Left kidney (tissue), 1 donor: ENCODE measurements at regions not wholly inside any gene's neighbourhood (a gene's known extent, or its start where the extent isn't known, plus 50 kb on each side); places are given as distances from the start of the nearest gene placed in this dataset.
"Not testable (repeated sequence)": the region's sequence is repeated elsewhere in the genome, so short reads cannot be mapped to it uniquely, and the experiment has no call there.

Experiments
- DNase-seq: peaks from one replicate; pipeline ENCODE4 v3.0.0-alpha.2; 2013

- DNase-seq = no peak
Measured at GRCh38 chr10:37067576-37067975, 57.8 kb upstream of the ANKRD30A start.

GRCh38 chr10:37062296-37062695, 63.1 kb upstream of the ANKRD30A start:
- DNase-seq = not testable (repeated sequence)

GRCh38 chr10:37057261-37057660, 68.1 kb upstream of the ANKRD30A start:
- DNase-seq = no peak

DNA sequence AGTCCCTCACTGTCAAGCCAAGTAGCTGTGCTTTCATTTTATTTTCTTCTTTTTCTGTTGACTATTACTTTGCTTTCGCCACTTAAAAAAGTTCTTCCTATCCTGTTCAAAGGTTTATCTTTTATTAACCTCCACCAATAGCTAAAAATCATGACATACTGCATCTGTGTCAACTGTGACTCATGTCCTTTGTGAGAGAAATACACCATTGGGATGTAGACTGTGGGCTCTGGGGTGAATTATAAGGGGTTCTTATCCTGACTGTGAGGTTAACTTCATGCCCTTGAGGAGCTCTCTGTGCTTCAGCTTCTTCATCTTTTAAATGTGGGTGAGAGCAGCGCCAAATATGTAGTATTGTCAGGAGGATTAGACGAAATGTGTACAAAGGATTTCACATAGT, 71.9 kb upstream of the ANKRD30A start:
- no peak for DNase-seq

DNA sequence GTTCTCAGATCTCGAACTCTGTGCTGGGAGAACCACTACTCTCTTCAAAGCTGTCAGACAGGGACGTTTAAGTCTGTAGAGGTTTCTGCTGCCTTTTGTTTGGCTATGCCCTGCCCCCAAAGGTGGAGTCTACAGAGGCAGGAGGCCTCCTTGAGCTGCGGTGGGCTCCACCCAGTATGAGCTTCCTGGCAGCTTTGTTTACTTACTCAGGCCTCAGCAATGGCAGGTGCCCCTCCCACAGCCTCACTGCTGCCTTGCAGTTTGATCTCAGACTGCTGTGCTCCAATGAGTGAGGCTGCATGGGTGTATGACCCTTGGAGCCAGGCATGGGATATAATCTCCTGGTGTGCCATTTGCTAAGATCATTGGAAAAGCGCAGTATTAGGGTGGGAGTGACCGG, 75.4 kb upstream of the ANKRD30A start:
- not testable (repeated sequence) for DNase-seq

- not testable (repeated sequence) for DNase-seq
Measured at GRCh38 chr10:37044319-37044718, 81.1 kb upstream of the ANKRD30A start.

DNA sequence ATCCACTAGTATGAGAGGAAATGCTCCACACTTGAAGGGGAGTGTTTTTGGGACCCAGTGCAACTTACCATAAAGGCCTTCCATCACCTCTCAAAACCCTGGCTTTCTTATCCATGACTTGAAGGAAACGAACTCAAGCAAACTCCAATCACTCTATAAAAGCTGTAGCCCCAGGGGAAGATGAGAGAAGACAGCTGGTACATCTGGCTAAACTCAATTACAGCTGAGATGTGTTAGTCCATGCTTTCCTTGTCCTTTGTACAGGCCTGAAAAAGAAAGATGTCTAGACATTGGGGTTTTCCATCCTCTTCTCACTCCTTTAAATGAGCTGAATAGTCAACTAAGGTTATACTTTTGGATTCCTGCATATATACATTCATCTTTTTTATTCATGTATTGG, 89.5 kb upstream of the ANKRD30A start:
- no peak for DNase-seq

- no peak for DNase-seq
Measured at GRCh38 chr10:37015498-37015897, 109.9 kb upstream of the ANKRD30A start.

DNA sequence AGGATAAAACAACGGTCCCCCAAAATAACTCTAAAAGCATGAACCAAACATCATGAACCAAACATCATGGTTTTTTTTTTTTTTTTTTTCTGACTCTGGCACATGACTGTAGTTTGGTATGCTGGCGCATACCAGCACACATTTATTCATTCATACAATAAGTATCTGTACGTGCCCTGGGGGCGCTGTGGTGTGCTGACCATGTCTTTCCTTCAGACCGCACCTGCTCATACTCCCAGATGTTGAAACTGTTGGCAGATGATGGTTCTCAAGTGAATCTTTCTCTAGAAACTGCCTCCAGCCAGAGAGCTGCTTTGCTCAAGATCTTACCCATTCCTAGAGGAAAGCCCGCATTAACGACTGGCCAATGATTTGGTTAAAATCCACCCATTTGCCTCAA, 114.7 kb upstream of the ANKRD30A start:
- no peak for DNase-seq

- DNase-seq = not testable (repeated sequence)
Measured at GRCh38 chr10:37008276-37008675, 117.1 kb upstream of the ANKRD30A start.

GRCh38 chr10:37003126-37003525, 122.3 kb upstream of the ANKRD30A start:
- DNase-seq = no peak

DNA sequence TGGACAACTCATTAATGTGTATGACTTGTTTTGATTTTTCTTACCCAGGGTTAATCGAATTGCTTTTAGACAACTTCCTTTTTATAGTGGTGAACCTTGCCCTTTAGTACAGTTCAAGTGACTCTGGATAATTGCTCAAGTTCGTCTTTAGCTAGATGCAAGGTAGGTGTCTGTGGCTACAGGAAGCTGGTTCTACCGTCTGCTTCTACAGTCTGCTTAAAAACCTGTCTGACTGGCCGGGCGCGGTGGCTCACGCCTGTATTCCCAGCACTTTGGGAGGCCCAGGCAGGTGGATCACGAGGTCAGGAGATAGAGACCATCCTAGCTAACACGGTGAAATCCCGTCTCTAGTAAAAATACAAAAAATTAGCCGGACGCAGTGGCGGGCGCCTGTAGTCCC, 129.6 kb upstream of the ANKRD30A start:
- not testable (repeated sequence) for DNase-seq

DNA sequence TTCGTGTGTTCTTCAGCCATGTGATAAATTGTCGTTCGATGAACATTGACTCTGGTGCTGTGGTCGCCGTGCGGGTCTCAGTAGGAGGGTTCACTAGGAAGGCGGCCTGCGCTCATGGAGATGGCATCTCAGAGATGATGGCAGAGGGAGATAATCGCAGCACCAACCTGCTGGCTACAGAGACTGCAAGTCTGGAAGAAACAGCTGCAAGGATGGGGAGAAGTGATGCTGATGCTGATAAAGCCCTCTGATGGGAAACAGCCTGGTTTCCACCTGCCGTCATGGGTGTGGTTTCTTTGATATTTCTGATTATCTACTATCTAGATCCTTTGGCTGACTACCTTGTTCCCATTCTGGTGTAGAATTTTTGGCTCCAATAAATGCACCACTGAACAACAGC, 130.5 kb upstream of the ANKRD30A start:
- no peak for DNase-seq

DNA sequence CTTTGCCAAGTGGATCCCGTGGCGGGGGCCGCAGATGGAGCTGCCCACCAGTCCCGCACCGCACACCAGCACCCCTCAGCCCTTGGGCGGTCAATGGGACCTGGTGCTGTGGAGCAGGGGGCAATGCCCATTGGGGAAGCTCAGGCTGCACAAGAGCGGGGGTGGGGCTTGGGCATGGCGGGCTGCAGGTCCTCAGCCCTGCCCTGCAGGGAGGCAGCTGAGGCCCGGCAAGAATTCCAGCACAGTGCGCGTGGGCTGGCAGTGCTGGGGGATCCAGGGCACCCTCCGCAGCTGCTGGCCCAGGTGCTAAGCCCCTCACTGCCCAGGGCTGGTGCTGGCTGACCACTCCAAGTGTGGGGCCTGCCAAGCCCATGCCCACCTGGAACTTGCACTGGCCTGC, 136.2 kb upstream of the ANKRD30A start:
- no peak for DNase-seq

DNA sequence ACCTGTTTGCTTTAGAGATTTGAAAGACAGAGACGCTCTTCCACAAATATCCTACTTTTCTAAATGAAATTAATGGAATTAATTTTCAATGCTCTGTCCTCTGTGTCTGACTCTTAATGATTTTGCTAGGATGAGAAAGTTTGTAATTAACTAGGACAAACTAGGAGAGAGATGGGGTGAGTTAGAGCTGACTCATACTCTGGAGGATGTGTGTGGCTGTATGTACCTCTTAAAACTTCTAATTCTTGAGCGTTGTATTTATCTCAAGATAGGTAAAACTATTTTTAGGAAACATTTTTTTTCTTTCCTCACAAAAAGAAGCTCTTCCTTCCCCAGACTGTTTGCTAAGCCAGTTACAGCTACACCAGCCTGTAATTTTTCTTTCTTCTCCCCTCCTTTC, 178.8 kb upstream of the ANKRD30A start:
- no peak for DNase-seq

- no peak for DNase-seq
Measured at GRCh38 chr10:36943544-36943943, 181.9 kb upstream of the ANKRD30A start.

DNA sequence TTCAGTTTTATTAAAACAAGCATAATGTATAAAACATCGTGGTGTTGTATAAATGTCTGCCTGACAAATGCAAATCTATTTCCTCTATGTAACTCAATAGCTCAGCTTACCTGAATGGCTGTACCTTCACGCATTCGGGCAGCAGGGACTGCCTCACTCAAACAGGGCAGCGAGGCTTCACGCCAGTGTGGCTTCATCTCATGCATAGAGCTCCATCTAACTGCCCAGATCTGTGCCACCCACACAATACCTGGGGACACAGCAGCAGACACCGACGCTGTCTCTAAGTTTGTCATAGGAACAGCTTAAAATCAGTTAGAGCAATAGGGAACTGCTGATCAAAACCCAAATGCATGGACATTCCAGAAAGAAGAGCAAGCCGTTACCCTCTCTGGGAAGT, 182.8 kb upstream of the ANKRD30A start:
- no peak for DNase-seq

DNA sequence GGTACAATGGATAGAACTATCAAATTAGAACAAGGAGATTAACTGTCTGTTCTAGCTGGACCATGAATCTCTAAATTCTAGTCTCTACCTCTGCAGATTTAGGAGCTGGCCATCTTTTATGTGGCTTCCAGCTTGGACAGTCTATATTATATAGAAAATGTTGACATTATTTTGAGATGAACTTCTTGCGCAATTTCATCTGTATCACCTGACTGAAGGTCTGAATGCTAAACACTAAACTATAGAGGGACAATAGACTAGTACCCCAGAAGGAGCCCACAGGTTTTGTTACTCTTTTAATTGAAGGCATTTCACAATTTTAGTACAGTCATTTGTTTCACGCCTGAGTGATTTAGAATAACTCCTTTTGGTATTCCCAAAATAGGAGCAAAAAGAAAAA, 222.4 kb upstream of the ANKRD30A start:
- no peak for DNase-seq

DNA sequence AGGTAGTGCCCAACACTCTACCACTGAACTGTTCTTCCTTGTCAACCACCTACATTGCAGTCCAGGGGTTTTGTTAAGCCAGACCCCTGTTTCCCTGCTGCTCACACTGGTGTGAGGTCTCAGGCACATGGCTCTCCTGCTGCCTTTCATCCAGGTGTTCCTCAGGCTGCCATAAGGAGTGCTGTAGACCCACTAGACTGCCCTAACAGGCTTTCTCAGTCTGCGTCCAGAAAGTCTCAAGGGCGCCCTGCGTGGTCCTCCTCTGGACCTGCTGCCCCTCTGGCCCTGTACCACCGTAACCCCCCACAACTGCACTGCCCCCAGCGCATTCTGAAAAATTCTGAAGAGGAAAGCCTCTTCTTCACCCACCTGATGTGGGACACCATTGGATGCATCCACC, 225.7 kb upstream of the ANKRD30A start:
- DNase-seq = no peak

- peak; percentile 55 for DNase-seq
Measured at GRCh38 chr10:36888925-36889573, 236.3 kb upstream of the ANKRD30A start.

DNA sequence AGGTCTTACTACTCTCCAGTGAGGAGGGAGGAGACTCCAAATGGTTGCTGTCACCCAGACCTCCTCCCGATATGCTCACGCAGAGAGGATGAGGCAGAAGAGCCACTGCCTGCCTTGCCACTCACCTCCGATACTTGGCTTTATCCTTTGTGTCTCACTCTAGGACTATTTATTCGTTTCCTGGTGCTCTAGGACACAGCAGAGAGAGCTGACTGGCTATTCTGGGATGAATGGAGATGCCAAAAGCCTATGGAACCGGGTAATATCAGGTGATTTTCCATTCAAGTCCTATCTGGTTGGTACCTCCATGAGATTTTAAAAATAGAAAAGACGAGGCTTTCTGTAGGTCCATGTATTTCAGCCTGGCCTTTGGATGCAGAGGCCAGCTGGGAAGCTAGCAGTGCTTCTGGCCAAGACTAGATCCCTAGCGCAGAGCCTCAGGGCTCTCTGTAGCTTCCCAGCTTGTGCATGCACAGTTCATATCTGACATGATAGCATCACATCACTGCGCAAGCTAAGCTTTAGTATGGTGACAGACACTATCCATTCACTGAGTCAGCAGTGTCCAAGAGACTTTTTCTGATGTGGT, 239.0 kb upstream of the ANKRD30A start:
- no peak for DNase-seq

- no peak for DNase-seq
Measured at GRCh38 chr10:36885746-36886145, 239.7 kb upstream of the ANKRD30A start.

GRCh38 chr10:36882781-36883180, 242.6 kb upstream of the ANKRD30A start:
- no peak for DNase-seq

DNA sequence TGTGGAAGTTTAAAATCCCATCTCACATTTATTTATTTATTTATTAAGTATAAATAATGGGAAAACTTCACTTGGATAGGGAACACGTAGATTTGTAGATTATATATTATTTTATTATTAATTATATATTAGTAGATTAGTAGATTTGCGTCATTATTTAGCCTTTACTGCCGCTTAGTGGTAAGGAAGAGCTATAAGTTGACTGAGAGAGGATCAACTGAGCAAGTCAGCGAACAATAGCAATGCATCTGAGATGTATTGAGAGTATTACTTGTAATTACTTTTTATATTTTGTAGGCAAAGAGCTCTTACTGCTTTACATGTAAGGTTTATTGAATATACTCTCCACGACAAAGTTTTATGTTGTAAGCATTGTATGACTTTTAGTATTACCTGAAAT, 244.5 kb upstream of the ANKRD30A start:
- peak; percentile 22 for DNase-seq
